ENCODE measurements at regions not wholly inside any gene's neighbourhood (a gene's known extent, or its start where the extent isn't known, plus 50 kb on each side); places are given as distances from the start of the nearest gene placed in this dataset.
"Not testable (repeated sequence)": the region's sequence is repeated elsewhere in the genome, so short reads cannot be mapped to it uniquely, and the experiment has no call there.

DNA sequence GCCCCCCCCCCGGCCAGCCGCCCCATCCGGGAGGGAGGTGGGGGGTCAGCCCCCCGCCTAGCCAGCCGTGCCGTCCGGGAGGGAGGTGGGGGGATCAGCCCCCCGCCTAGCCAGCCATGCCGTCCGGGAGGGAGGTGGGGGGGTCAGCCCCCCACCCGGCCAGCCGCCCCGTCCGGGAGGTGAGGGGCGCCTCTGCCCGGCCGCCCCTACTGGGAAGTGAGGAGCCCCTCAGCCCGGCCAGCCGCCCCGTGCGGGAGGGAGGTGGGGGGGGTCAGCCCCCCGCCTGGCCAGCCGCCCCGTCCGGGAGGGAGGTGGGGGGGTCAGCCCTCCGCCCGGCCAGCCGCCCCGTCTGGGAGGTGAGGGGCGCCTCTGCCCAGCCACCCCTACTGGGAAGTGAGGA, 150.4 kb upstream of the ALDH1B1 start:
- TF ChIP-seq, protein P1, sequence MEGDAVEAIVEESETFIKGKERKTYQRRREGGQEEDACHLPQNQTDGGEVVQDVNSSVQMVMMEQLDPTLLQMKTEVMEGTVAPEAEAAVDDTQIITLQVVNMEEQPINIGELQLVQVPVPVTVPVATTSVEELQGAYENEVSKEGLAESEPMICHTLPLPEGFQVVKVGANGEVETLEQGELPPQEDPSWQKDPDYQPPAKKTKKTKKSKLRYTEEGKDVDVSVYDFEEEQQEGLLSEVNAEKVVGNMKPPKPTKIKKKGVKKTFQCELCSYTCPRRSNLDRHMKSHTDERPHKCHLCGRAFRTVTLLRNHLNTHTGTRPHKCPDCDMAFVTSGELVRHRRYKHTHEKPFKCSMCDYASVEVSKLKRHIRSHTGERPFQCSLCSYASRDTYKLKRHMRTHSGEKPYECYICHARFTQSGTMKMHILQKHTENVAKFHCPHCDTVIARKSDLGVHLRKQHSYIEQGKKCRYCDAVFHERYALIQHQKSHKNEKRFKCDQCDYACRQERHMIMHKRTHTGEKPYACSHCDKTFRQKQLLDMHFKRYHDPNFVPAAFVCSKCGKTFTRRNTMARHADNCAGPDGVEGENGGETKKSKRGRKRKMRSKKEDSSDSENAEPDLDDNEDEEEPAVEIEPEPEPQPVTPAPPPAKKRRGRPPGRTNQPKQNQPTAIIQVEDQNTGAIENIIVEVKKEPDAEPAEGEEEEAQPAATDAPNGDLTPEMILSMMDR (IDR thresholded peaks at IDR 0.05) = not testable (repeated sequence)
- not testable (repeated sequence) for TF ChIP-seq EP300, POLR2A (IDR thresholded peaks at IDR 0.05)
